Activated naive CD4-positive, alpha-beta T cell treated with anti-CD3 and anti-CD28 coated beads, Interleukin-2, amount 50 U/mL, for 24 hours (primary cell): ENCODE measurements at regions not wholly inside any gene's neighbourhood (a gene's known extent, or its start where the extent isn't known, plus 50 kb on each side); places are given as distances from the start of the nearest gene placed in this dataset.

Source experiments
- H3K27ac Mint-ChIP-seq: one replicate; pipeline ENCODE4 v1.8.0; 2021; ENCODE audit warnings: mild to moderate bottlenecking, mixed read lengths
- H3K27me3 Mint-ChIP-seq: one replicate; pipeline ENCODE4 v1.8.0; 2021; ENCODE audit warnings: mixed read lengths
- H3K36me3 Mint-ChIP-seq: one replicate; pipeline ENCODE4 v1.8.0; 2021; ENCODE audit warnings: mixed read lengths
- H3K4me1 Mint-ChIP-seq: one replicate; pipeline ENCODE4 v1.8.0; 2021; ENCODE audit warnings: mixed read lengths
- H3K4me3 Mint-ChIP-seq: one replicate; pipeline ENCODE4 v1.8.0; 2021; ENCODE audit warnings: mild to moderate bottlenecking, mixed read lengths
- H3K9me3 Mint-ChIP-seq: one replicate; pipeline ENCODE4 v1.8.0; 2021; ENCODE audit warnings: mixed read lengths

DNA sequence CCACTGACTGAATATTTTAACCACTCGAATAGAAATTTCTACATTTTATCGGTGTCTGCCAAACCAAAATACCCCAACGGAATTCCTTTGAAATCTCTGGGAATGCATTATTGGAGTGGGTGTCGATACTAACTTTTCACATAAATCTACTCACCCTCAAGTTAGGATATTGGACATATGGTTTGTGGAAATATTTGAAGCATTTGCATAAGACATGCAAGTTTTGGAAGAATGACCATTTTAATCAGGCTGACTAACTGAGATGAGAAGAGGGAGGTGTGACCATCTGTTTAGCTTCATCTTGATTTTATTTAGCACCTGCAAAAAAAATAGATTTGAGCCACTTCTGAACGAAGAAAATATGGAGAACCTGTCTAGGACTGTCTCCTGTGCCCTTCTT, 61.2 kb downstream of the KLF6 start:
- Mint-ChIP-seq H3K4me3 (no peak overlapping the region), H3K27ac (no peak overlapping the region), H3K27me3 (no peaks in the 10 kb centered on the region), H3K9me3 (no peaks in the 10 kb centered on the region), H3K36me3 (no peaks in the 10 kb centered on the region), H3K4me1 (no peaks in the 10 kb centered on the region)

DNA sequence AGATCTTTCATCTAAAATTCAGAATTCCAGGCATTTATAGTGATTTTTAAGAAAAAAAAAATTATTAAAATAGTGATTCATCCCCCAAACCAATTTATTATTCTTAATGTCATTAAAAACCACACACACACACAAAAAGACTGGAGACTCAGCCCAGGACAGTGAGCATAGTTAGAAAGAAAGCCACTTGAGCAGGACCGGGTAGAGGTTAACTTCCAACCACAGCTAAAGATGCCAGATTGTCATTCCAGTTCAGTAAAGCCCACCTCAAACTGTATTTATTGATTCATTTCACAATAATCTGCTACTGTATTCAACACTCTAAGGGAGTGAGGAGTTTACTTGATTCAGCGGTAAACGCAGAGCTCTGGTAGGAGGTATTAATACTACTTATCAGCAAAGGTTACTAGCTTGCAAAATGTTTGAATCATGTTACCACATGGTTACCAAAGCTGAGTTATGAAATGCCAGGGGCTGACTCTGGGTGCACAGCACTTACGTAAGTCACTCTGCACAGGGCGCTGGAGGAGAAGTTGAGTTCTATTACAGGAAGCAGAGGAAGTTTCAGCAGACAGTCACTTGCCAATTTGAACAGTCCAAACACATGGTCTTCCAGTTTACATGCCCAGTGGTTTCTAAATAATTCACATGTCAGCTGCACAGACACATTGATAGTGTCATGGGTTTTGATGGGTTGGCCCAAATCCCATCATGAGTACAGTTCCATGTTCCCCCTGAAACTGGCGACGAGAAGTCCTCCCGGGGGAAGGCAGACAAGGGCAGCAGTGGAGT, 64.6 kb downstream of the KLF6 start:
- H3K36me3 Mint-ChIP-seq, result no peaks in the 10 kb centered on the region
- peak overlapping the region; percentile 56 for H3K27ac Mint-ChIP-seq
- no peaks in the 10 kb centered on the region for H3K4me1 Mint-ChIP-seq
- H3K9me3 Mint-ChIP-seq, result no peaks in the 10 kb centered on the region
- no peak overlapping the region for H3K4me3 Mint-ChIP-seq
- no peaks in the 10 kb centered on the region for H3K27me3 Mint-ChIP-seq

GRCh38 chr10:3719024-3719843, 65.8 kb downstream of the KLF6 start:
- H3K4me3 Mint-ChIP-seq, result no peak overlapping the region
- H3K27ac Mint-ChIP-seq, result peak overlapping the region; percentile 76
- H3K4me1 Mint-ChIP-seq, result no peaks in the 10 kb centered on the region
- H3K9me3 Mint-ChIP-seq, result no peaks in the 10 kb centered on the region
- no peaks in the 10 kb centered on the region for H3K36me3 Mint-ChIP-seq
- no peaks in the 10 kb centered on the region for H3K27me3 Mint-ChIP-seq

DNA sequence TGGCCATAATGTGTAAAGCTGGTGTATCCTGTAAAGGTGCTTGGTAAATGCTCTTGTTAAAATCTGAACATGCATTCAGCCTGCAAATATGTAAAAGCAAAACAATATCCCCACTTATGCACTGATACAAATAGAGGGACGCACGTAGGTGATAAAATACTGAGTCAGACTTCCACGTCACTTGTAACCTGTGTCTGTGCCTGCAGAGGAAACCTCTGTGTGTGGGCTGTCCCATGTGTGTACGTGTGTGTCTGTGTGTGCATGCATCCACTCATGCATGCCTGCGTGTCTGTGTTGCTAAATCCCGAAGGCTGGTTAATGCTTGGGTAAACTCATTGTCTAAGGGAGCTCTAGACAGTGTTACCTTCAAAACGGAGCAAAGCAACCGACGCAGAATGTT, 68.9 kb downstream of the KLF6 start:
- Mint-ChIP-seq H3K36me3 (peaks cover 2% of the 10 kb centered on the region), H3K4me1 (no peaks in the 10 kb centered on the region), H3K9me3 (no peaks in the 10 kb centered on the region), H3K27me3 (no peaks in the 10 kb centered on the region), H3K27ac (no peak overlapping the region), H3K4me3 (no peak overlapping the region)

GRCh38 chr10:3714967-3715366, 70.0 kb downstream of the KLF6 start:
- Mint-ChIP-seq H3K27me3 (no peaks in the 10 kb centered on the region), H3K27ac (no peak overlapping the region), H3K4me3 (no peak overlapping the region), H3K36me3 (peaks cover 2% of the 10 kb centered on the region), H3K9me3 (no peaks in the 10 kb centered on the region), H3K4me1 (no peaks in the 10 kb centered on the region)

GRCh38 chr10:3714531-3714930, 70.5 kb downstream of the KLF6 start:
- no peaks in the 10 kb centered on the region for H3K4me1 Mint-ChIP-seq
- no peak overlapping the region for H3K4me3 Mint-ChIP-seq
- H3K27me3 Mint-ChIP-seq, result no peaks in the 10 kb centered on the region
- H3K9me3 Mint-ChIP-seq, result no peaks in the 10 kb centered on the region
- no peak overlapping the region for H3K27ac Mint-ChIP-seq
- H3K36me3 Mint-ChIP-seq, result peaks cover 2% of the 10 kb centered on the region

DNA sequence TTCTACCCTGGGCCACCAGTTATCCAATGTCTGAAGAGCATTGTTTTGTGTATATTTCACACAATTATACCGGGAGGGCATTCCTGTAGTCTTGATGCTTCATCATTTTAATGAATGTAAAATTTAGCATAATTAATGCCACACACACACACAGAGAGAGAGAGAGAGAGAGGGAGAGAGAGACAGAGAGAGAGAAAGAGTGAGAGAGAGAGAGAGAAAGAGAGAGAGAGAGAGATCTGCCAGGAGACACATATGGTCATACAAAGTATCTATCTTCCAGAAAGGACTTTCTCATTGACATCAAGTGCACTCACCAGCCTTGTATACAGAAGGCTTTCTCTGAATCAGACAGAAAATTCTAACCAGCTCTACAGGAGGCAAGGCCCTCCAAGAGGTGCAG, 72.3 kb downstream of the KLF6 start:
- no peak overlapping the region for H3K27ac Mint-ChIP-seq

GRCh38 chr10:3711918-3712317, 73.1 kb downstream of the KLF6 start:
- no peaks in the 10 kb centered on the region for H3K4me1 Mint-ChIP-seq
- no peak overlapping the region for H3K27ac Mint-ChIP-seq
- no peaks in the 10 kb centered on the region for H3K27me3 Mint-ChIP-seq
- H3K9me3 Mint-ChIP-seq, result no peaks in the 10 kb centered on the region
- H3K36me3 Mint-ChIP-seq, result peaks cover 2% of the 10 kb centered on the region
- no peak overlapping the region for H3K4me3 Mint-ChIP-seq

More for the DNA sequence above, 72.3 kb downstream of the KLF6 start:
- Mint-ChIP-seq H3K9me3 (no peaks in the 10 kb centered on the region), H3K27me3 (no peaks in the 10 kb centered on the region), H3K4me3 (no peak overlapping the region), H3K4me1 (no peaks in the 10 kb centered on the region), H3K36me3 (peaks cover 2% of the 10 kb centered on the region)

DNA sequence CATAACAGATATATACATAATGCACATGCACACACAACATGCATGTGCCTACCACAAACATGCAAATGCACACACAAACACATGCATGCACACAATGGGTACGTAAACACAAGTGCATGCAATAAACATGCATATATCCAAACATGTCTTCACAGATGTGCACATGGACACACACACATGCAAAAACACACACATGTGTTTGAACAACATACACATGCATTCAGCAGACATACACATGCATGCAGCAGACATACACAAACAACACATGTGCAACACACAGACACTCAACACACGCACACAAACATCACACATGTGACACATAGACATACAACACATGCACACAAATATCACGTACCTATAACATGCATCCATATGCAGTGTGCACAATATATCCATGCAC, 74.2 kb downstream of the KLF6 start:
- Mint-ChIP-seq H3K9me3 (no peaks in the 10 kb centered on the region), H3K4me3 (no peak overlapping the region), H3K27me3 (no peaks in the 10 kb centered on the region), H3K27ac (no peak overlapping the region), H3K36me3 (peaks cover 2% of the 10 kb centered on the region), H3K4me1 (no peaks in the 10 kb centered on the region)

DNA sequence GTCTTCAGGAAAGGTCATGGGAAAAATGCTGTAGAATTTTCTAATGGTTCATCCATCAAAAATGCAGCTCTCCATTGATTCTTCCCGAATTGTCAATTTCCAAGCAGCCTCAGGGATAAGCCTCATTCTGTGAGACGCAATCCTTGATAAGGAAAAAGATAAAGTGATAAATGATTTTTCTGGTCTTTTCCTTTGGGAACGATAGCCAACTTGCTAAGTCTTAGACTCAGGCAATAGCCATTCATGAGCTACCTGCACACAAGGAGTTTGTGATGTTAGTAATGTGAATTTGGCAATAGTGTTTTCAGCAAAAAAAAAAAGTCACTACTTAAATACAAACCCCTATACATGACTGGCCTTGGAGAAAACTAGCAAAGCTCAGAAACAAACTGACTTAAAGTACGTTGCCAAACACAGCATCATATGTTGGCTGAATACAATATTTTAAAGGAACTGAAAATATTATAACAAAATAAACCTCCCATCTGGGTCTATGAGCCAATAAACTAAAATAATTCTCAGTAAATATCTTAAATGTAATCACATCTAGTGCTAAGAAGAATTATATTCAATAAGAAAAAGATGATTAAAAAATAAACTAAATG, 75.5 kb downstream of the KLF6 start:
- Mint-ChIP-seq H3K27ac (no peak overlapping the region), H3K27me3 (no peaks in the 10 kb centered on the region), H3K4me3 (no peak overlapping the region), H3K36me3 (peaks cover 2% of the 10 kb centered on the region), H3K4me1 (no peaks in the 10 kb centered on the region), H3K9me3 (no peaks in the 10 kb centered on the region)

DNA sequence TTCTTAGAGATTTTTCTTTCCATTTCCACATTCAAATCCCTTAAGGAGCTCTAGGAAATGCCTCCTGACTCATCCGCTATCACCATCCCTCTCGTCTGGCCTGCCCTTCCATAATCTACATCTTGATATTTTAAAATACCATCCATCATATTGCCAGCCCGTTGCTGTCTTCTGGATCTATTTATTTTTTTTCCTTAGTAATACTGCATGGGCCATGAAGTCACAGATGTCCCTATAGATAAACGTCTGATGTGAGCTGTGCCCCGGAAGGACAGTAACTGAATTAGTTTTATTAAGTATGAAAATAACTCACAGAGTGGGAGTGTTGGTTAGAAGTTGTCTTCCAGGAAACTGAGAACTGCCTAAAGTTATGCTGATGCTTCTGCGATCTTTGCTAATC, 76.2 kb downstream of the KLF6 start:
- no peak overlapping the region for H3K27ac Mint-ChIP-seq
- no peaks in the 10 kb centered on the region for H3K4me1 Mint-ChIP-seq
- no peaks in the 10 kb centered on the region for H3K9me3 Mint-ChIP-seq
- no peak overlapping the region for H3K4me3 Mint-ChIP-seq
- H3K27me3 Mint-ChIP-seq, result no peaks in the 10 kb centered on the region
- H3K36me3 Mint-ChIP-seq, result peaks cover 2% of the 10 kb centered on the region

- Mint-ChIP-seq H3K27ac (no peak overlapping the region), H3K9me3 (no peaks in the 10 kb centered on the region), H3K4me3 (no peak overlapping the region), H3K36me3 (no peaks in the 10 kb centered on the region), H3K27me3 (no peaks in the 10 kb centered on the region), H3K4me1 (no peaks in the 10 kb centered on the region)
Observed at GRCh38 chr10:3704565-3705325, 80.3 kb downstream of the KLF6 start.

DNA sequence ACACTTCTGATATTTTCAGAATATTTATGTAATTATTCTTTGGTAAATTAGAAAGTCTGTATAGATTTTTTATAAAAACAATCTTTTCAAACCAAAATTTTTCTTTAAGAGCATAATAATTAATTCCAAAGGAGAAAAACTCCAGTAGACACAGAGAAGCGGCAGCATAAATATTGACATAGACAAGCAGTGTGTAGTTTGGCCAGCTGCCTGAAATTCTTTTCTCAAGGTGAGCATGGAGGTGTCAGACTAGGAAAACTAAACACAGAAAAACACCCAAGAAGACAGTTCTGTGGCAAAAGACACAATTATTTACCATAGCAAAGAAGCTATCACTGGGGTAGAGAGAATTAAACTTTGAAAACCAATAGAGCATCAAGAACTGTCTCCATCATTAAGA, 82.4 kb downstream of the KLF6 start:
- Mint-ChIP-seq H3K4me1 (no peaks in the 10 kb centered on the region), H3K27ac (no peak overlapping the region), H3K27me3 (no peaks in the 10 kb centered on the region), H3K4me3 (no peak overlapping the region), H3K9me3 (no peaks in the 10 kb centered on the region), H3K36me3 (no peaks in the 10 kb centered on the region)

DNA sequence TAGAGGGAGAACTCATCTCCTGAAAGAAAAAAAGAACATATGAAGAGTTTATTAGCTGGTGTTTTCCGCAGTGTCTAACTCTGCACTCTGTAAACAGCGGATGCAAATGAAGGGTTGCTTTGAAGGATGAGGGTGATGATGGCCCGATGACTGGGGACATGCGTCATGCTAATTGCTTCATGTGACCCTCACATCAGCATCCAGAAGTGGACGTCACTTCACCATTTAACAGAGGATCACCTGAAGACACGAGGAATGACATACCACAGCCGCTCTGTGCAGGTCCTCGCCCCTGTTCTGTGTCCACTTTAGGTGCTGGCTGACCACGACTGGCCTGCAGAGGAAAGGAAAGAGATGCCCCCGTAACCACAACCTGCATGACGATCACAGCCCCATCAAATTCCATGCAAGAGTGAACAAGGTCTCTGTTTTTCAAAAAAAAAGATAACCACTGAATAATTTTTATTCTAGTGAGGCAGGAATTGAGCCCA, 82.9 kb downstream of the KLF6 start:
- Mint-ChIP-seq H3K27ac (no peak overlapping the region), H3K4me3 (no peak overlapping the region), H3K9me3 (no peaks in the 10 kb centered on the region), H3K36me3 (no peaks in the 10 kb centered on the region), H3K4me1 (no peaks in the 10 kb centered on the region), H3K27me3 (no peaks in the 10 kb centered on the region)

- Mint-ChIP-seq H3K4me1 (no peaks in the 10 kb centered on the region), H3K4me3 (no peak overlapping the region), H3K9me3 (no peaks in the 10 kb centered on the region), H3K36me3 (no peaks in the 10 kb centered on the region), H3K27me3 (no peaks in the 10 kb centered on the region), H3K27ac (no peak overlapping the region)
Observed at GRCh38 chr10:3701491-3701890, 83.5 kb downstream of the KLF6 start.
